IPS DF 4.7 (cell line): ENCODE measurements at regions not wholly inside any gene's neighbourhood (a gene's known extent, or its start where the extent isn't known, plus 50 kb on each side); places are given as distances from the start of the nearest gene placed in this dataset.
A peak's percentile ranks its signal among the peaks of the same experiment; 100 is the strongest.
"Not testable (repeated sequence)": the region's sequence is repeated elsewhere in the genome, so short reads cannot be mapped to it uniquely, and the experiment has no call there.

Experiments used
- DNase-seq: peaks from one replicate; pipeline ENCODE4 v3.0.0-alpha.2; 2013; ENCODE audit warnings: low spot score; ENCODE audit errors: extremely low read depth

- DNase-seq, result not testable (repeated sequence)
Observed at GRCh38 chr6:180091-180694, 112.1 kb upstream of the DUSP22 start.

GRCh38 chr6:181049-181654, 111.1 kb upstream of the DUSP22 start:
- no peak for DNase-seq

- DNase-seq, result no peak
Observed at GRCh38 chr6:183668-184067, 108.6 kb upstream of the DUSP22 start.

GRCh38 chr6:184161-184700, 108.1 kb upstream of the DUSP22 start:
- DNase-seq, result no peak

- DNase-seq, result no peak
Observed at GRCh38 chr6:186340-186965, 105.8 kb upstream of the DUSP22 start.

- DNase-seq, result no peak
Observed at GRCh38 chr6:187210-187861, 105.0 kb upstream of the DUSP22 start.

GRCh38 chr6:188821-189655, 103.2 kb upstream of the DUSP22 start:
- DNase-seq, result peak; percentile 58

- no peak for DNase-seq
Observed at GRCh38 chr6:189676-190075, 102.6 kb upstream of the DUSP22 start.

GRCh38 chr6:190596-191395, 101.5 kb upstream of the DUSP22 start:
- no peak for DNase-seq

- no peak for DNase-seq
Observed at GRCh38 chr6:191487-192312, 100.6 kb upstream of the DUSP22 start.

GRCh38 chr6:192313-192664, 100.0 kb upstream of the DUSP22 start:
- DNase-seq, result no peak

- DNase-seq, result no peak
Observed at GRCh38 chr6:193180-193579, 99.1 kb upstream of the DUSP22 start.

- no peak for DNase-seq
Observed at GRCh38 chr6:193773-194310, 98.4 kb upstream of the DUSP22 start.

- DNase-seq, result no peak
Observed at GRCh38 chr6:195861-196360, 96.4 kb upstream of the DUSP22 start.

GRCh38 chr6:196543-196942, 95.7 kb upstream of the DUSP22 start:
- DNase-seq, result no peak

- no peak for DNase-seq
Observed at GRCh38 chr6:203661-204060, 88.6 kb upstream of the DUSP22 start.

GRCh38 chr6:206264-206663, 86.0 kb upstream of the DUSP22 start:
- no peak for DNase-seq

- no peak for DNase-seq
Observed at GRCh38 chr6:208364-208763, 83.9 kb upstream of the DUSP22 start.

- no peak for DNase-seq
Observed at GRCh38 chr6:208938-209337, 83.3 kb upstream of the DUSP22 start.
